Stimulated activated CD4-positive, alpha-beta T cell treated with anti-CD3 and anti-CD28 coated beads, TNF-alpha, amount 100 ng/mL, for 24 hours (primary cell): ENCODE measurements at regions not wholly inside any gene's neighbourhood (a gene's known extent, or its start where the extent isn't known, plus 50 kb on each side); places are given as distances from the start of the nearest gene placed in this dataset.
"Not testable (repeated sequence)": the region's sequence is repeated elsewhere in the genome, so short reads cannot be mapped to it uniquely, and the experiment has no call there.

Experiments
- DNase-seq, 3 experiments: peaks; one replicate each; pipeline ENCODE4 v3.0.0-alpha.2; 2020; ENCODE audit warnings: low read depth in 3 of 3

DNA sequence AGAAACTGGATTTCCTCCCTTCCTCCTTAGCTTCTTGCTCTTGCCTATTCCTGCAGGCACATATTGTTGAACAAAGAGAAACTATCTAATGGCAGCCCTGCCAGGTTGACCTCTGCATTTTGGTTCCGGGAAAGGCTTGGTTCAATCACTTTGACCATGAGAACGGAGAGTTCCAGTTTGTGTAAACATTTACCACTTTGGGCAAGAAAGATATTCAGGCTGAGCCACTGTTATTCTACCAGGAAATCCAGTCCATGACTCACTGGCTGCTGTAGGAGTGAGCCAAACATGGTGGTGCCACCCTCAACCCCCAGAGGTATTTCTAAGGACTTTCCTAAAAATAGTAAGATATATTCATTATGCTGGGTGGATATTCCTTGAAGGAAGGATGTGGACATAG lies 242.2 kb upstream of the OR4E1 start:
- no peak for DNase-seq

DNA sequence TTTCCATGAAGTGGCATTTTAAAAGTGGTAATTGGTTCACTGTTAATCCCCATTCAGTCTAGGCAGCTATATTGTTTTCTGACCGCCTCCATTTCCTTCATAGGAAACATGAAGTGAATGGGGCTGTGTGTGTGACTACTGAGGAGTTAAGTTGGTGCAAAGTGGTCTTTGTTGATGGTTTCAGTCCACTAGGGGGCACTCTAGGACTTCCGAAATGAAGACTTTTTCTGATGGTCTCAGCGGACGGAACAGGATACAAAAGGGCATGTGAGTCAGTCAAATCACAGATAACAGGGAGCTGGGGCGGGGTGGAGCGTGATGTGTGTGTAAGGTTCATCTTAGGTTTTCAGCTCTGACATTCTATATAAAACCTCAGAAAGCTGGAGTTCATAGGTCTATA lies 240.1 kb upstream of the OR4E1 start:
- DNase-seq, result peak; percentile 63 to 71 (median 66)

DNA sequence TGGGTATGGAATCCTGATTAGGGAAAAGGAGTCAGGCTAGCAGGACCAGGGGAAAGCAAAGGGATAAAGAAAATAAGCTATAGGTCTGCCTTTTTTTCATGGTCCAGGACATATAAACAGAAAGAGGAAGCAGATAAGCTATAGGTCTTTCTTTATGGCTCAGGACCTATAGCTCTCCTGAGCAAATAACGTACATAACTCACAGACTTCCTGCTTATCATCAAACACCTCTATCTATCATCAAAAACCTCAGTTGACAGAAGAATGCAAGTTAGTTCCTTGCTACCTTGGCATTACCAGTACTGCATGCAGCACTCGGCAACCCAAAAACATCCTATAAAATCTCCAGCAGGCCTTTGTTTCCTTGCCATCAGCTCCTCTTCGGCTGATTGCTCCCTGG lies 238.7 kb upstream of the OR4E1 start:
- DNase-seq, result no peak

DNA sequence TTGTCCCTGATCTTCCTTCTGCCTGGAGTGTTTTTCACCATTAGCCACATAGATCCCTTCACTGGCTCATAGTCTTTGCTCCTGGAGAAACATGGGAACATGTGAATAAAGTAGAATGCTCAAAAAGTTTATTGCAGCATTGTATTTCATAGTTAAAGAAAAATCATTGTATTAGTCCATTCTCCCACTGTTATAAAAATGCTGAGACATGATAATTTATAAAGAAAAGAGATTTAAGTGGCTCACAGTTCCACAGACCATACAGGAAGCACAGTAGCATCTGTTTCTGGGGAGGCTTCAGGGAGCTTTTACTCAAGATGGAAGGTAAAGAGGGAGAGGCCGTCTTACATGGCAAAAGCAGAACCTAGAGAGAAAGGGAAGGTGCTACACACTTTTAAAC lies 238.3 kb upstream of the OR4E1 start:
- DNase-seq, result no peak

DNA sequence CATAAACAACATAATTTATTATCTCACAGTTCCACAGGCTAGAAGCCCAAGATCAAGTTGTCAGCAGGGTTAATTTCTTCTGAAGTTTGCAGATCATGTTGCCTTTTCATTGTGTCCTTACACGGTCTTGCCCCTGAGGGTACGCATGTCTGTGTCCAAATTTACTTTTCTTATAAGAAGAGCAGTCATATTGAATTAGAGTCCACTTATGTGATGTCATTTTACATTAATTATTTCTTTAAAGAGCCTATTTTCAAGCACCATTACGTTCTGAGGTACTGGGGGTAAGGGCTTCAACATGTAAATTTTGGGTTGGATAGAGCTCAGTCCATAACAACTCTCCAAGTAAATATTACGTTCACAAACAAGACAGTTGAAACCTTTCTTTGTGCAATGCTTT lies 236.6 kb upstream of the OR4E1 start:
- DNase-seq, result no peak

DNA sequence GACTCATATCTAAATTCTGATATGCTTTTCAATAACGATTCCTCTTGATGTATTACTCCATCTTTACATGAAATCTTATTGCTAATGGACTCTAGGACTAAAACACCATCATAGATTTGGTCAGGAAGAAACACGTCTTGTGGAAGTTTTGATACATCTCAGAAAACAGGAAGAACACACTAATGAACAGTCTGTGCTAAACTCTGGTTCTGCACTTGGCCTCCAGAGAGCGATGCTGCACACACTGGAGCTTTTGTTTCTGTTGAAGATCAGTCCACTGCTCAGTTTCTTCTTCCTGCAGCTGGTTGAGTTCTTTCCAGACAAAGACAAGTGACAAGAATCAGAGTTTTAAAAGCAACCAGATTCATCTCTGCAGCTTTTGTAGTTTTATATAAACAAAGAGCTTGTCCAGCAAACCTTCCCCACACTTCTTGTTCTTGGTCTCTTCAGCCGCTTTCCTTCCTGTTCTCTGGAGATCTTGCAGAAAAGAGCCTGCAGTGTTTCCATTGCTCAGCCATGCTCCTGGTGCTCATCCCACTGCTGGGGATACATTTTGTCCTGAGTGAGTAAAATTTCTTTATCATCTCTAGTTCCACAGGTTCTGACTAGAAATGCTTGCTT lies 229.1 kb upstream of the OR4E1 start:
- peak in 1 of 3 experiments; percentile 9 for DNase-seq

DNA sequence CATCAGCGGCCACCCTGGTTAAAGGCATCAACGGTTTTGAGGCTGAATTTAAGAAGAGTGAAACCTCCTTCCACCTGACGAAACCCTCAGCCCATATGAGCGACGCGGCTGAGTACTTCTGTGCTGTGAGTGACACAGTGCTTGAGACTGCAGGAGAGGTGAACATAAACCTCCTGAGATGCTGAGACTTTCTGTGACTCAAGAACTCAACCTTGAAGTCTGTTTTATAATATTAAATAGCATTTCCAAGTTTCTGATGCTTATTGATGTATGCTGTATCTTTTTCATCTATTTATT lies 221.2 kb upstream of the OR4E1 start:
- DNase-seq, result not testable (repeated sequence)

DNA sequence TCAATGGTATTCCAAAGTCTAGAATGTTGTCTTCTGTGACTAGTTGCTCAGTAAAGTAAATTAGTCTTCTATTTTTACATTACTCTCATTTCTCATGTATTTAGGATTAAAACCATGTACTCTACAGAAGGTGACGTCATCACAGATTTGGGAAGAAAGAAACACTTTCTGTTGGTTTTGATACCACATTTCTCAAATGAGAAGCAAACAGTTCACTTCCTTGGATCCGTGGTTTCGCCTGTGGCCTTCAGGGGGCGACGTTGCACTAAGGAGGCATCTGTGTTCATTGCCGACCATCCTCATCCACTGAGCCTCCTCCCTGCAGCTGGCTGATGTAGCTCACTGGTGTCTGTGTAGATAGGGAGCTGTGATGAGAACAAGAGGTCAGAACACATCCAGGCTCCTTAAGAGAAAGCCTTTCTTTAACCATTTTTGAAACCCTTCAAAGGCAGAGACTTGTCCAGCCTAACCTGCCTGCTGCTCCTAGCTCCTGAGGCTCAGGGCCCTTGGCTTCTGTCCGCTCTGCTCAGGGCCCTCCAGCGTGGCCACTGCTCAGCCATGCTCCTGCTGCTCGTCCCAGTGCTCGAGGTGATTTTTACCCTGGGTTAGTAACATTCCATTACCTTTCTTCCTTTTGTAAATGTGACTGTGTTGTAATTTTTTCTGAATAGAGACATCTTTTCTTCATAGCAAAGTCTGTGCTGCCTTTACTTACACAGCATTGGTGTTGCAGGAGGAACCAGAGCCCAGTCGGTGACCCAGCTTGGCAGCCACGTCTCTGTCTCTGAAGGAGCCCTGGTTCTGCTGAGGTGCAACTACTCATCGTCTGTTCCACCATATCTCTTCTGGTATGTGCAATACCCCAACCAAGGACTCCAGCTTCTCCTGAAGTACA lies 220.6 kb upstream of the OR4E1 start:
- DNase-seq, result peak in 2 of 3 experiments; percentile 24 to 48

DNA sequence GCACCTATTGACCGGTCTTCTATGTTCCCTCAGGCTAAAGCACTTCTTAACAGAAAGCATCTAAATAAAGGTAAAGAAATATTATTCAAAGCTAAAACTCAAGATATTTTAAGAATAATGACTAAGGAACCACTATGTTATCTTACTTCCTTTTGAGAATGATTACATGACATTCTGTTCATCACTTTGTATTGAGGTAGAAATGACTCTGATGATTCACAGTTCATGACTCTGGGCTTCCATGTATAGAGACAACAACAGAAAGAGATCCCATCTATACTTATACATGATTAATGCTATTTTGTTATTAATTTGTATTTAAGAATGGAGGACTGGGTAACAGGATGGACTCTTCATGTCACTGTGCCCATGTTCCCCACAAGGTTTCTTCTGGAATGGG lies 218.3 kb upstream of the OR4E1 start:
- no peak for DNase-seq

DNA sequence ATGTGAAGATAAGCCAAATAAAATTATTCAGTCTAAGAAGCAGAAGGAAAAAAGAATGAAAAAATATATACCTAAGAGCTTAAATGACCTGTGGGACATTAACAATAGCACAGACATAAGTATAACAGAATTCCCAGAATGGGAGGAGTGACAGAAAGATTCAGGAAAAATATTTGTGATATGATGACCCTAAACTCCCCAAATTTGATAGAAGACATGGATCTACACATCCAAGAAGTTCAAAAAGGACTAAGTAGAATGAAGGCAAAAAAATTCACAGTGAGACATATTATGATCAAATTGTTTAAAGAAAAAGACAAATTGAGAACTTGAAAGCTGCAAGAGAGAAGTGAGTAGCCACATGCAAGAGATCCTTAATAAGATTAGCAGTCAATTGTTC lies 211.4 kb upstream of the OR4E1 start:
- no peak for DNase-seq

DNA sequence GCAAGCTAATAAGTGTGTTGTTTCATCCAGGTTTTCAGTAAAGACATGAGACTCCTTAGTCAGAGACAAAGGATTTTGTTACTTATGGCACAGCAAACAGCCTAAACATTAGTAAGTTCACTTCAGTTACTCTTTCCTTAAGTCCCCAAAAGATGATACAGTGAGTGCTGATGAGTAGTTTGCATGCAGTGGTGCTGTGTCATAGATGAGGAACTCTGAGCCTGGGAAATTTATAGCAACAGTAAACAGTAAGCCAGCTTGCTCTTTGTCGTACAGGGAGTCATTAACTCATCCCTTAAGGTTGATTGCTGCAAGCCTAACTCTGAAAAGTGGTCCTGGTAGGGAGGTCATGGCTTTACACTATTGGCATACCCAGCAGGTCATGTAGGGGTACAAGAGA lies 208.6 kb upstream of the OR4E1 start:
- no peak for DNase-seq

DNA sequence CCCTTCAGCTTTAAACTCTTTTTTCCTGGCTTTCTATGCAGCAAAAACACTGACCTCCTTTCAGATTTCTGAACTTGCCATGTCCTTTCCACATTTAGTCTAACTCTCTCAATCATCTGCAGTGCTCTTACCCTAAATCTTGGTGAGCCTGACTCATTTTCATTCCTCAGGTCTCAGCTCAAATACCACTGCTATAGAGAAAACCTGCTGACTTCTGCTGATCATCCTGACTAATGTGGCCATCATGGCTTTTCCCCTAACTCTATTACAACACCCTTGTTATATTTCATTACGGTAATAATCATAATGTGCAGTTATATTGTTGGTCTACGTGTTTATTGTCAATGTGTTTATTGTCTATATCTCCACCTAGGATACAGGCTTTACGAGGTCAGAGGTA lies 207.3 kb upstream of the OR4E1 start:
- no peak for DNase-seq

DNA sequence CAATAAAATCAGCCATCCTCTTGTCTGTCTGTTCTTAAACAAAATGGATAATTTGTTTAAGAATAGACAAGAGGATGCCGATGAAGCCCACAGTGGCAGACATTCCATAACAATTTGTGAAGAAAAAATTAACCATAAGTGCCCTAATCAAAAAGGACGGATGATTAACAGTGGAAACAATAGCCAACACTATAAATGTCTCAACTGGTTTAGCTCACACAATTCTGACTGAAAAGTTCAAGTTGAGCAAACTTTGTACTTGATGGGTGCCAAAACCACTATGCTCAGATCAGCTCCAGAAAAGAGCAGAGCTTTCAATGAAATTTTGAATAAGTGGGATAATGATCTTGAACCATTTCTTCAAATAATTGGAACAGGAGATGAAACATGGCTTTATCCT lies 202.2 kb upstream of the OR4E1 start:
- DNase-seq, result no peak

DNA sequence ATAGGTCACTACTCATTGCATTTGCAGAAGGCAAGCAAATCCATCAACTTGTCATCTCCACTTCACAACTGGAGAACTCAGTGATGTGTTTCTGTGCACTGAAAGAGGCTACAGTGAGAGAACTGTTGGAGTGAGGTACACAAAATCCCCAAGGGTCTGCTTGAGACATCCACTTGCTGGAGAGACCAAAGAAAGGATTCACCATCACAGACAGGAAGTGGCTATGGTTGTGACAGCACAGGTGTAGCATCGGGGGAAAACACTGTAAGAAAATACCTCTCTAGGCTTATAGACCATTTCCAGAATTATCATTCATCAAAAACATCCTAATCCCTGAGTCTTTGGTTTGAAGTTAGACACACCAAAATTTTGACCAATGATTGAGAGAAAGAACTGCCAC lies 201.3 kb upstream of the OR4E1 start:
- no peak for DNase-seq

DNA sequence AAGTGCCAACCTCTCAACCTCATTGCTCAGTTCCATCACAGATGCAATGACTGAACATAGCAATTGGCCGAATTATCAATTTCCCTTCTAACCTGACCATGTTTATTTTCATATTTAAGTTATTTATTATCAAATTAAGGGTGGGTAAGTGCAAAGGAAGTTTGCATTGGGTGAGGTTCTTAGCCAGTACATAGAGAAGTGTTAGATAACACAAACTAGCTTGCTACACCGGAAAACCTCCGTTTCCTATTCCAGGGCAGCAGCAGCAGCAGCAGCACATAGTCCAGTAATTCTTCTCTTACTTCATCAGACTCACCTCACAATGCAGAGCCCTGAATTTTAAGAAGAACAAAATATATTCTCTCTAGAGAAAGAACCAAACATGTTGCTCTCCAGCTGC lies 200.5 kb upstream of the OR4E1 start:
- no peak for DNase-seq

DNA sequence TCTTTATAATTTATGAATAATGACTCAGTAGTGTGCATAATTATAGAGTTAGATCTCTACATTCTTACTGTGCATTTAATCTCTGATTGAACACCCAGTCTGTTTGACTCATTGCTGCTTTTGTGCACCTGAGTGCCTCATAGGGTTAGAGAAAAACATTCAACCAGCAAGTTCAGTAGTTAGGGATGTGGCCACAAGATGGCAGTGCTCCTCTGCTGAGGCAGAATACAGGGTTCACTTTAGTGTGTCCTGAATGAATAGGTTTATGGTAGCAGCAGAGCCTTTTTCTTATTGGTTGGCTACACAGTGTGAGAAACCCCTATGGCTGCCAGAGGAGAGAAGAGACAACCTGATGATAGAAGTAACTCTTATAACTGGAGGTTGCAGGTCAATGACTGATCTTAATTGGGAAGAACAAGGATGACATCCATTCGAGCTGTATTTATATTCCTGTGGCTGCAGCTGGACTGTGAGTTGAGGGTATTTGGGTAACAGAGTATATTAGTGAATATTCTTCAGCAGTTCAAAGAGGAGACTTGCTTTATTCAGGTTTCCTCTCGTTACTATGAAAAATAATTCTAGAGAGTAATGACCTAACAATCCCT lies 194.9 kb upstream of the OR4E1 start:
- DNase-seq, result peak; percentile 63 to 79 (median 63)

DNA sequence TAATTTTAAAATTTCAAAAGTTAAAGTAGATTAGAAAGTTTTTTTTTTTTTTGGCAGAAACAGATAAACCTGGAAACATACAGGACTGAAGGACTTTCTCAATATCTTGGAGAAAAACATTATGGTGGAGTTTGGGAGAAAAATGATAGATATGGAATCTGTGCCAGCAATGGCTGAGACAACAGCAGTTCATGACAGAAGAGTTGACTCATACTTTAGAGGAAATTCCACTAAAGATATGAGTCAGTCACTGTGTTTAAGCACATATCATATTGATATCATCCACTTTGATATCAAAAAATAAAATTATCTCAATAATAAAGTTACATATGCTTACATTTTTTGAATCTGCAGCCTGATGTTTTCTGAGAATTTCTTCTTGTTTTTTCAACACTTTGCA lies 193.9 kb upstream of the OR4E1 start:
- DNase-seq, result no peak

DNA sequence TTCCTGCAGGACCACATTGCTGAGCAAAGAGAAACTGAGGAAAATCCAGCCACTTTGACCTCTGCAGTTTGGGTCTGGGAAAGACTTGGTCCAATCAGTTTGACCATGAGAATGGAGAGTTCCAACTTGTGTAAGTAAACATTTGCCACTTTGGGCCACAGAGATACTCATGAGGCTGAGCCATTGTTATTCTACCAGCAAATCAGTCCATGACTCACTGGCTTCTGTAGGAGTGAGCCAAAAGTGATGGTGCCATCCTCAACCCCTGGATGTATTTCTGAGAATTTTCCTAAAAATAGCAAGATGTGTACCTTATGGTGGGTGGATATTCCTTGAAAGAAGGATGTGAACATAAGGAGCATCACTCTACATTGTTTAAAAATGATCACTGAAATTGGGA lies 192.9 kb upstream of the OR4E1 start:
- DNase-seq, result no peak

DNA sequence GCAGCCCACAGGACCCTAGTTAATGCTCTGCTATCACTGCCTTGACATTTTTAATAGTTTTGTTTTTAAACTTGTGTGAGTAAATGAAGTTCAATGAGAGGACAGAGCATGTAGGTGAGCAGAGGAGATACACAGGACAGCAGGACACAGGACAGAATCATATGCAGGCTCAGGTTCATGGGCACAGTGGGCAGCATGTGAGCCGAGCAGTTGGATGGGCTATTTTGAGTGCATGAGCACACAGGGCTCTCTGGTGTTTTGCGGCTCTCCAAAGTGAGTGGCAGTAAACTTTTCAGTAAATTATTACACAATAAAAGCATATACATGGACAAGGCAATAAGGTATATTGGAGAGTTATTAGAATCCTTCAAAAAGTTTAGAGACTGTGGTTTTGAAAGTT lies 189.7 kb upstream of the OR4E1 start:
- no peak for DNase-seq

DNA sequence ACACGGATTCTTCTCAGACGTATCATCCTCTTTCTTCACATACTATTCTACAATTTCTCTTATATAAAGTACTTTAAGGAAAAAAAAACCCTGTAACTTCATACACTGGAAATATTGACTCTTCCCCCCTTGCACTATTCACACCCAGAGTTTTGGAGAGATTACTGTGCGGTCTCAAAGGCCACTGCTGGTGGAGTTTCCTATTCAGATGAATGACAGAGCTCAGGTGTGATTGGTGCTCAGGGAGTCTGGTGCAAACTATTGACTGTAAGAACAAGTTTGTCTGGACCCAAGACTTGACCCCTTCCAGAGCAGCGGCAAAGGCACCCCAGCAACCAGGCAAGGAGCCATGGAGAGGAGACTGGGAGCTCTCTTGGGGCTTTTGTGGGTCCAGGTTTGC lies 187.5 kb upstream of the OR4E1 start:
- DNase-seq, result no peak

DNA sequence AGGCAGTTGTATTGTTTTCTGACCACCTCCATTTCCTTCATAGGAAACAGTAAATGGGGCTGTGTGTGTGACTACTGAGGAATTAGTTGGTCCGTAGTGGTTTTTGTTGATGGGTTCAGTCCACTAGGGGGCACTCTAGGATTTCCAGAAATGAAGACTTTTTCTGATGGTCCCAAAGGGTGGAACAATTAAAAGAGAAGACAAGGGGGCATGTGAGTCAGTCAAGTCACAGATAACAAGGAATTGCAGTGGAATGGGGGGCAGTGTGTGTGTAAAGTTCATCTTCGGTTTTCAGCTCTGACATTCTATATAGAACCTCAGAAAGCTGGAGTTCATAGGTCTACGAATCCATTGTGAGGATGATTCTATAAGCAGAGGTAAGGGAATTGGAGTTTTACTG lies 186.6 kb upstream of the OR4E1 start:
- DNase-seq, result peak in 2 of 3 experiments; percentile 21 to 28

DNA sequence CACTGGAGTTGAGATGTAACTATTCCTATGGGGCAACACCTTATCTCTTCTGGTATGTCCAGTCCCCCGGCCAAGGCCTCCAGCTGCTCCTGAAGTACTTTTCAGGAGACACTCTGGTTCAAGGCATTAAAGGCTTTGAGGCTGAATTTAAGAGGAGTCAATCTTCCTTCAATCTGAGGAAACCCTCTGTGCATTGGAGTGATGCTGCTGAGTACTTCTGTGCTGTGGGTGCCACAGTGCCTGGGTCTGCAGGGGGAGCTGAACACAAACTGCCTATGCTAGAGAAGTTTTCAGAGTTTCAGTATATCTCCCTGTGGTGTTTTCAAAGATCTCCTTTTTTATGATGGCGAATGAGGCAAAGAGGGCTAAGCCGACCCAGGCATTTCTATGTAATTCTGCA lies 179.2 kb upstream of the OR4E1 start:
- no peak for DNase-seq

DNA sequence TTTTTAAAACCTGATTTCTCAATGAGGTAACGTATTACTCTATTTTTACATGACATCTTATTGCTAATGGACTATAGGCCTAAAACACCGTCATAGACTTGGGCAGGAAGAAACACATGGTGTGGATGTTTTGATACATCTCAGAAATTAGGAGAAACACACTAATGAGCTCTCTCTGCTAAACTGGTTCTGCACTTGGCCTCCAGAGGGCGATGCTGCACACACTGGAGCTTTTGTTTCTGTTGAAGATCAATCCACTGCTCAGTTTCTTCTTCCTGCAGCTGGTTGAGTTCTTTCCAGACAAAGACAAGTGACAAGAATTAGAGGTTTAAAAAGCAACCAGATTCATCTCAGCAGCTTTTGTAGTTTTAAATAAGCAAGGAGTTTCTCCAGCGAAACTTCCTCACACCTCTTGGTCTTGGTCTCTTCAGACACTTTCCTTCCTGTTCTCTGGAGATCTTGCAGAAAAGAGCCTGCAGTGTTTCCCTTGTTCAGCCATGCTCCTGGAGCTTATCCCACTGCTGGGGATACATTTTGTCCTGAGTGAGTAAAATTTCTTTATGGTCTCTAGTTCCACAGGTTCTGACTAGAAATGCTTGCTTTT lies 178.5 kb upstream of the OR4E1 start:
- peak; percentile 28 to 68 (median 62) for DNase-seq
